Fibroblast of villous mesenchyme (primary cell): ENCODE measurements at regions not wholly inside any gene's neighbourhood (a gene's known extent, or its start where the extent isn't known, plus 50 kb on each side); places are given as distances from the start of the nearest gene placed in this dataset.

ENCODE experiments used
- DNase-seq: peaks from one replicate; pipeline ENCODE4 v3.0.0-alpha.2; 2010; ENCODE audit warnings: low read depth
- H3K4me3 ChIP-seq: 2 replicates; pipeline ENCODE4 v1.5.1; 2011; ENCODE audit warnings: low read depth, mild to moderate bottlenecking, low read length
- CTCF ChIP-seq: IDR thresholded peaks from 2 replicates; pipeline ENCODE4 v1.5.1; 2012; ENCODE audit warnings: low read depth, mild to moderate bottlenecking, low read length; ENCODE audit not compliant: insufficient read depth

- no peak for DNase-seq
- H3K4me3 ChIP-seq = no peak overlapping the region
- TF ChIP-seq CTCF = peak; percentile 24
Measured at GRCh38 chr4:129167640-129168260, 71.8 kb downstream of the C4orf33 start.

- H3K4me3 ChIP-seq = no peak overlapping the region
- no peak for DNase-seq
- TF ChIP-seq CTCF = no peak
Measured at GRCh38 chr4:129172181-129172580, 76.2 kb downstream of the C4orf33 start.

- DNase-seq = no peak
- no peak for TF ChIP-seq CTCF
- H3K4me3 ChIP-seq = no peak overlapping the region
Measured at GRCh38 chr4:129176864-129177263, 80.9 kb downstream of the C4orf33 start.

GRCh38 chr4:129179276-129179675 is 83.3 kb downstream of the C4orf33 start:
- TF ChIP-seq CTCF = no peak
- DNase-seq = no peak
- no peak overlapping the region for H3K4me3 ChIP-seq

- no peak for TF ChIP-seq CTCF
- H3K4me3 ChIP-seq = no peak overlapping the region
- no peak for DNase-seq
Measured at GRCh38 chr4:129189630-129190029, 93.7 kb downstream of the C4orf33 start.

- H3K4me3 ChIP-seq = no peak overlapping the region
- DNase-seq = no peak
- no peak for TF ChIP-seq CTCF
Measured at GRCh38 chr4:129193357-129194100, 97.6 kb downstream of the C4orf33 start.
